Skeletal muscle satellite cell (primary cell): ENCODE measurements at regions not wholly inside any gene's neighbourhood (a gene's known extent, or its start where the extent isn't known, plus 50 kb on each side); places are given as distances from the start of the nearest gene placed in this dataset.
"Not testable (repeated sequence)": the region's sequence is repeated elsewhere in the genome, so short reads cannot be mapped to it uniquely, and the experiment has no call there.

Source experiments
- H3K27me3 ChIP-seq: 2 replicates; pipeline ENCODE4 v1.7.0; 2013; ENCODE audit warnings: low read length; ENCODE audit not compliant: control insufficient read depth, insufficient read depth
- H3K36me3 ChIP-seq: 2 replicates; pipeline ENCODE4 v1.7.0; 2013; ENCODE audit warnings: mild to moderate bottlenecking, control low read depth, low read length; ENCODE audit not compliant: insufficient read depth
- H3K4me1 ChIP-seq: 2 replicates; pipeline ENCODE4 v1.7.0; 2013; ENCODE audit warnings: low read length; ENCODE audit not compliant: control insufficient read depth, insufficient read depth
- H3K4me2 ChIP-seq: 2 replicates; pipeline ENCODE4 v1.7.0; 2013; ENCODE audit warnings: mild to moderate bottlenecking, low read length
- H3K4me3 ChIP-seq: 2 replicates; pipeline ENCODE4 v1.7.0; 2013; ENCODE audit warnings: low read length
- H3K9ac ChIP-seq: 2 replicates; pipeline ENCODE4 v1.7.0; 2013; ENCODE audit warnings: mild to moderate bottlenecking, low read depth, low read length, moderate library complexity
- H3K9me3 ChIP-seq: replicated peaks from 2 replicates; pipeline ENCODE4 v1.7.0; 2013; ENCODE audit warnings: mild to moderate bottlenecking, control low read depth, low read length

GRCh38 chr6:168239044-168239773 lies 80.4 kb downstream of the DACT2 start:
- H3K4me1 ChIP-seq: no peaks in the 10 kb centered on the region
- H3K9me3 ChIP-seq: peaks cover 11% of the 10 kb centered on the region
- H3K9ac ChIP-seq: no peak overlapping the region
- no peak overlapping the region for H3K4me2 ChIP-seq
- no peak overlapping the region for H3K4me3 ChIP-seq
- no peaks in the 10 kb centered on the region for H3K27me3 ChIP-seq
- no peaks in the 10 kb centered on the region for H3K36me3 ChIP-seq

- no peak overlapping the region for H3K9ac ChIP-seq
- H3K4me3 ChIP-seq: no peak overlapping the region
- no peaks in the 10 kb centered on the region for H3K4me1 ChIP-seq
- no peaks in the 10 kb centered on the region for H3K27me3 ChIP-seq
- H3K4me2 ChIP-seq: no peak overlapping the region
- H3K36me3 ChIP-seq: no peaks in the 10 kb centered on the region
- H3K9me3 ChIP-seq: peaks cover 11% of the 10 kb centered on the region
These were observed 81.2 kb downstream of the DACT2 start for GRCh38 chr6:168238159-168238909.

GRCh38 chr6:168233875-168234213 lies 85.7 kb downstream of the DACT2 start:
- not testable (repeated sequence) for H3K27me3 ChIP-seq, H3K4me3 ChIP-seq, H3K9ac ChIP-seq, H3K36me3 ChIP-seq, H3K9me3 ChIP-seq, H3K4me1 ChIP-seq, H3K4me2 ChIP-seq

- Histone ChIP-seq H3K36me3 (no peaks in the 10 kb centered on the region), H3K4me1 (no peaks in the 10 kb centered on the region), H3K4me3 (no peak overlapping the region), H3K27me3 (no peaks in the 10 kb centered on the region), H3K9me3 (peaks cover 9% of the 10 kb centered on the region), H3K9ac (no peak overlapping the region), H3K4me2 (no peak overlapping the region)
These were observed 86.3 kb downstream of the DACT2 start for GRCh38 chr6:168232989-168233874.

GRCh38 chr6:168232528-168232927 lies 87.0 kb downstream of the DACT2 start:
- Histone ChIP-seq H3K36me3 (no peaks in the 10 kb centered on the region), H3K4me2 (no peak overlapping the region), H3K9ac (no peak overlapping the region), H3K4me1 (no peaks in the 10 kb centered on the region), H3K9me3 (peaks cover 9% of the 10 kb centered on the region), H3K4me3 (no peak overlapping the region), H3K27me3 (no peaks in the 10 kb centered on the region)

GRCh38 chr6:168232062-168232461 lies 87.5 kb downstream of the DACT2 start:
- Histone ChIP-seq H3K4me1 (no peaks in the 10 kb centered on the region), H3K27me3 (no peaks in the 10 kb centered on the region), H3K9ac (no peak overlapping the region), H3K4me2 (no peak overlapping the region), H3K9me3 (peaks cover 9% of the 10 kb centered on the region), H3K4me3 (no peak overlapping the region), H3K36me3 (no peaks in the 10 kb centered on the region)

- Histone ChIP-seq H3K9ac (no peak overlapping the region), H3K4me3 (no peak overlapping the region), H3K36me3 (no peaks in the 10 kb centered on the region), H3K9me3 (peaks cover 9% of the 10 kb centered on the region), H3K27me3 (no peaks in the 10 kb centered on the region), H3K4me2 (no peak overlapping the region), H3K4me1 (no peaks in the 10 kb centered on the region)
These were observed 88.1 kb downstream of the DACT2 start for GRCh38 chr6:168231393-168231957.

GRCh38 chr6:168229368-168229752 lies 90.2 kb downstream of the DACT2 start:
- no peak overlapping the region for H3K4me3 ChIP-seq
- no peak overlapping the region for H3K4me2 ChIP-seq
- H3K4me1 ChIP-seq: no peaks in the 10 kb centered on the region
- H3K36me3 ChIP-seq: no peaks in the 10 kb centered on the region
- peaks cover 13% of the 10 kb centered on the region for H3K9me3 ChIP-seq
- H3K9ac ChIP-seq: no peak overlapping the region
- no peaks in the 10 kb centered on the region for H3K27me3 ChIP-seq

GRCh38 chr6:168228676-168229367 lies 90.8 kb downstream of the DACT2 start:
- no peaks in the 10 kb centered on the region for H3K27me3 ChIP-seq
- H3K4me2 ChIP-seq: no peak overlapping the region
- H3K36me3 ChIP-seq: no peaks in the 10 kb centered on the region
- H3K9ac ChIP-seq: no peak overlapping the region
- H3K4me3 ChIP-seq: no peak overlapping the region
- no peaks in the 10 kb centered on the region for H3K4me1 ChIP-seq
- peaks cover 17% of the 10 kb centered on the region for H3K9me3 ChIP-seq

GRCh38 chr6:168227840-168228239 lies 91.7 kb downstream of the DACT2 start:
- Histone ChIP-seq H3K4me3 (no peak overlapping the region), H3K9ac (no peak overlapping the region), H3K36me3 (no peaks in the 10 kb centered on the region), H3K27me3 (no peaks in the 10 kb centered on the region), H3K4me2 (no peak overlapping the region), H3K9me3 (peaks cover 17% of the 10 kb centered on the region), H3K4me1 (no peaks in the 10 kb centered on the region)

- Histone ChIP-seq H3K4me2 (no peak overlapping the region), H3K4me1 (no peaks in the 10 kb centered on the region), H3K27me3 (no peaks in the 10 kb centered on the region), H3K9ac (no peak overlapping the region), H3K36me3 (no peaks in the 10 kb centered on the region), H3K4me3 (no peak overlapping the region), H3K9me3 (peaks cover 17% of the 10 kb centered on the region)
These were observed 92.7 kb downstream of the DACT2 start for GRCh38 chr6:168226902-168227318.
